ENCODE measurements at regions not wholly inside any gene's neighbourhood (a gene's known extent, or its start where the extent isn't known, plus 50 kb on each side); places are given as distances from the start of the nearest gene placed in this dataset.

- intact Hi-C loops (cut with micrococcal nuclease): no loop called here
Measured at GRCh38 chr1:199298825-199299224, 660.0 kb downstream of the PTPRC start.

- intact Hi-C loops (cut with micrococcal nuclease): no loop called here
Measured at GRCh38 chr1:199301472-199302217, 662.8 kb downstream of the PTPRC start.

- intact Hi-C loops (cut with micrococcal nuclease): no loop called here
Measured at GRCh38 chr1:199302554-199302953, 663.7 kb downstream of the PTPRC start.

- intact Hi-C loops (cut with micrococcal nuclease): no loop called here
Measured at GRCh38 chr1:199303035-199303434, 664.2 kb downstream of the PTPRC start.

- intact Hi-C loops (cut with micrococcal nuclease): no loop called here
Measured at GRCh38 chr1:199305053-199305452, 666.2 kb downstream of the PTPRC start.

- intact Hi-C loops (cut with micrococcal nuclease): no loop called here
Measured at GRCh38 chr1:199307496-199308264, 668.8 kb downstream of the PTPRC start.

- intact Hi-C loops (cut with micrococcal nuclease): no loop called here
Measured at GRCh38 chr1:199308349-199308846, 669.6 kb downstream of the PTPRC start.

- intact Hi-C loops (cut with micrococcal nuclease): no loop called here
Measured at GRCh38 chr1:199310708-199311107, 671.9 kb downstream of the PTPRC start.

GRCh38 chr1:199311478-199312262 is 672.8 kb downstream of the PTPRC start:
- intact Hi-C loops (cut with micrococcal nuclease): no loop called here

GRCh38 chr1:199312626-199313025 is 673.8 kb downstream of the PTPRC start:
- intact Hi-C loops (cut with micrococcal nuclease): no loop called here

GRCh38 chr1:199313444-199313843 is 674.6 kb downstream of the PTPRC start:
- intact Hi-C loops (cut with micrococcal nuclease): no loop called here

- intact Hi-C loops (cut with micrococcal nuclease): no loop called here
Measured at GRCh38 chr1:199319341-199319740, 680.5 kb downstream of the PTPRC start.

GRCh38 chr1:199322278-199322677 is 683.4 kb downstream of the PTPRC start:
- intact Hi-C loops (cut with micrococcal nuclease): no loop called here

GRCh38 chr1:199333180-199333579 is 694.3 kb upstream of the NR5A2 start:
- intact Hi-C loops (cut with micrococcal nuclease): no loop called here

GRCh38 chr1:199335496-199335895 is 692.0 kb upstream of the NR5A2 start:
- intact Hi-C loops (cut with micrococcal nuclease): no loop called here

- intact Hi-C loops (cut with micrococcal nuclease): no loop called here
Measured at GRCh38 chr1:199336745-199337640, 690.5 kb upstream of the NR5A2 start.

- intact Hi-C loops (cut with micrococcal nuclease): no loop called here
Measured at GRCh38 chr1:199338760-199339159, 688.8 kb upstream of the NR5A2 start.

GRCh38 chr1:199352351-199352750 is 675.2 kb upstream of the NR5A2 start:
- intact Hi-C loops (cut with micrococcal nuclease): no loop called here

- intact Hi-C loops (cut with micrococcal nuclease): no loop called here
Measured at GRCh38 chr1:199353906-199354305, 673.6 kb upstream of the NR5A2 start.

GRCh38 chr1:199356561-199356960 is 670.9 kb upstream of the NR5A2 start:
- intact Hi-C loops (cut with micrococcal nuclease): no loop called here

GRCh38 chr1:199357599-199357998 is 669.9 kb upstream of the NR5A2 start:
- intact Hi-C loops (cut with micrococcal nuclease): no loop called here

All from T-helper 1 cell treated with Interleukin-12 subunit alpha and Interleukin-12 subunit beta and Interleukin-4 antibody, amounts not matched to agents 30 ng/mL and 1 ng/mL, for 36 hours (primary cell).